Panc1 (cell line): ENCODE measurements at regions not wholly inside any gene's neighbourhood (a gene's known extent, or its start where the extent isn't known, plus 50 kb on each side); places are given as distances from the start of the nearest gene placed in this dataset.

ENCODE experiments used
- POLR2AphosphoS5 ChIP-seq: IDR thresholded peaks from 2 replicates; pipeline ENCODE4 v1.6.1; 2012; ENCODE audit warnings: mild to moderate bottlenecking, low read depth, low read length, moderate library complexity
- TCF7L2 ChIP-seq: IDR thresholded peaks from 2 replicates; pipeline ENCODE4 v1.6.1; 2011; ENCODE audit warnings: mild to moderate bottlenecking, low read depth, low read length, inconsistent platforms
- TF ChIP-seq, protein P1 (sequence below): fragments of 450-650 bp; IDR thresholded peaks from 2 replicates; pipeline ENCODE4 v1.5.1; 2017; ENCODE audit warnings: mild to moderate bottlenecking
- TF ChIP-seq, protein P2 (sequence below), 2 experiments: IDR thresholded peaks; 2 replicates each; pipeline ENCODE4 v1.6.1; 2011 to 2012; ENCODE audit warnings: low read depth in 2 of 2, control low read depth in 1 of 2, low read length in 1 of 2, mild to moderate bottlenecking in 1 of 2, moderate library complexity in 1 of 2; ENCODE audit not compliant: insufficient read depth in 1 of 2

- TF ChIP-seq, protein P1, sequence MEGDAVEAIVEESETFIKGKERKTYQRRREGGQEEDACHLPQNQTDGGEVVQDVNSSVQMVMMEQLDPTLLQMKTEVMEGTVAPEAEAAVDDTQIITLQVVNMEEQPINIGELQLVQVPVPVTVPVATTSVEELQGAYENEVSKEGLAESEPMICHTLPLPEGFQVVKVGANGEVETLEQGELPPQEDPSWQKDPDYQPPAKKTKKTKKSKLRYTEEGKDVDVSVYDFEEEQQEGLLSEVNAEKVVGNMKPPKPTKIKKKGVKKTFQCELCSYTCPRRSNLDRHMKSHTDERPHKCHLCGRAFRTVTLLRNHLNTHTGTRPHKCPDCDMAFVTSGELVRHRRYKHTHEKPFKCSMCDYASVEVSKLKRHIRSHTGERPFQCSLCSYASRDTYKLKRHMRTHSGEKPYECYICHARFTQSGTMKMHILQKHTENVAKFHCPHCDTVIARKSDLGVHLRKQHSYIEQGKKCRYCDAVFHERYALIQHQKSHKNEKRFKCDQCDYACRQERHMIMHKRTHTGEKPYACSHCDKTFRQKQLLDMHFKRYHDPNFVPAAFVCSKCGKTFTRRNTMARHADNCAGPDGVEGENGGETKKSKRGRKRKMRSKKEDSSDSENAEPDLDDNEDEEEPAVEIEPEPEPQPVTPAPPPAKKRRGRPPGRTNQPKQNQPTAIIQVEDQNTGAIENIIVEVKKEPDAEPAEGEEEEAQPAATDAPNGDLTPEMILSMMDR, result no peak
- TF ChIP-seq, protein P2, sequence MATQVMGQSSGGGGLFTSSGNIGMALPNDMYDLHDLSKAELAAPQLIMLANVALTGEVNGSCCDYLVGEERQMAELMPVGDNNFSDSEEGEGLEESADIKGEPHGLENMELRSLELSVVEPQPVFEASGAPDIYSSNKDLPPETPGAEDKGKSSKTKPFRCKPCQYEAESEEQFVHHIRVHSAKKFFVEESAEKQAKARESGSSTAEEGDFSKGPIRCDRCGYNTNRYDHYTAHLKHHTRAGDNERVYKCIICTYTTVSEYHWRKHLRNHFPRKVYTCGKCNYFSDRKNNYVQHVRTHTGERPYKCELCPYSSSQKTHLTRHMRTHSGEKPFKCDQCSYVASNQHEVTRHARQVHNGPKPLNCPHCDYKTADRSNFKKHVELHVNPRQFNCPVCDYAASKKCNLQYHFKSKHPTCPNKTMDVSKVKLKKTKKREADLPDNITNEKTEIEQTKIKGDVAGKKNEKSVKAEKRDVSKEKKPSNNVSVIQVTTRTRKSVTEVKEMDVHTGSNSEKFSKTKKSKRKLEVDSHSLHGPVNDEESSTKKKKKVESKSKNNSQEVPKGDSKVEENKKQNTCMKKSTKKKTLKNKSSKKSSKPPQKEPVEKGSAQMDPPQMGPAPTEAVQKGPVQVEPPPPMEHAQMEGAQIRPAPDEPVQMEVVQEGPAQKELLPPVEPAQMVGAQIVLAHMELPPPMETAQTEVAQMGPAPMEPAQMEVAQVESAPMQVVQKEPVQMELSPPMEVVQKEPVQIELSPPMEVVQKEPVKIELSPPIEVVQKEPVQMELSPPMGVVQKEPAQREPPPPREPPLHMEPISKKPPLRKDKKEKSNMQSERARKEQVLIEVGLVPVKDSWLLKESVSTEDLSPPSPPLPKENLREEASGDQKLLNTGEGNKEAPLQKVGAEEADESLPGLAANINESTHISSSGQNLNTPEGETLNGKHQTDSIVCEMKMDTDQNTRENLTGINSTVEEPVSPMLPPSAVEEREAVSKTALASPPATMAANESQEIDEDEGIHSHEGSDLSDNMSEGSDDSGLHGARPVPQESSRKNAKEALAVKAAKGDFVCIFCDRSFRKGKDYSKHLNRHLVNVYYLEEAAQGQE (IDR thresholded peaks at IDR 0.05; ENCODE audit: insufficient read depth in 1 of 2, low read depth in 2 of 2, low read length in 1 of 2), result no peak
- TF ChIP-seq POLR2AphosphoS5, result no peak
- no peak for TF ChIP-seq TCF7L2
These were observed 277.4 kb upstream of the XYLT1 start for GRCh38 chr16:17748044-17748719.
